HG03439 (cell line): ENCODE measurements at regions not wholly inside any gene's neighbourhood (a gene's known extent, or its start where the extent isn't known, plus 50 kb on each side); places are given as distances from the start of the nearest gene placed in this dataset.
"Not testable (repeated sequence)": the region's sequence is repeated elsewhere in the genome, so short reads cannot be mapped to it uniquely, and the experiment has no call there.

Experiments
- ATAC-seq: cut with Tn5 transposase; IDR thresholded peaks from one replicate; pipeline ENCODE4 v1.9.1; 2021; ENCODE audit warnings: mild to moderate bottlenecking, moderate library complexity; ENCODE audit not compliant: unreplicated experiment

DNA sequence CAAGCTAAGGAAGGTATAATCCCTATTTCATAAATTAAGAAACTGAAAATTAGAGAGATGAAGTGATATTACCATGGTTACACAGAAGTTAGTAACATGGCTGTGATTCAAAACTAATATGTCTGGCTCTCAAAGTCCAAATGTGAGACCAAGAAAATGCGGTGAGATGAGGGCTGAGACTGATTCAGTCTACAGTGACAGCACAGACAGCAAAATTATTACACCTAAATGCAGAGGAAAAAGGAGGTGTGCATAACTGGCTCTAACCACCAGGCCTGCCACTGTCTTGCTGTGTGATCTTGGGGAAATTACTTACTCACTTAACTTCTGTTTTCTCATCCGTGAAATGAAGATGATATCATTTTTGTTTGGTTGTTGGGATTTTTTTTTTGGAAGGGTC lies 270.0 kb upstream of the SOX9 start:
- ATAC-seq, result no peak

DNA sequence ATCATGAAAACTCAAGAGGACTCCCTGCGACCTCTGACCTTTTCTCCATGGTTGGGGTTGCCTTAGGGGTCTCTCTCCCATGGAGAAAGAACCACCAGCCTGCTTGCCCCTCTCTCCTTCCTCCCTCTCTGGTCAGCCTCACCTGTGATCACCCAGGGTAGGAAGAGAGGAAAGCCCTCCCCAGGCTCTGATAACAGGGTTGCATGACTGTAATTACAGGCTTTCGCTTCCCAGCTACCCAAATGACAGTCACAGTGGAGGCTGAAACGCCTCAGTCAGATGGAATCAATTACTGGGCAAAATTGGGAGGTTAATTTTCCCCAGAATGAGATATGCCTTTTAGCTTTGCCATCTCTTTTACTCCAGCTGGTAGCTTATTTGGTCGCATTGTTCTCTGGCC lies 265.8 kb upstream of the SOX9 start:
- ATAC-seq, result no peak

DNA sequence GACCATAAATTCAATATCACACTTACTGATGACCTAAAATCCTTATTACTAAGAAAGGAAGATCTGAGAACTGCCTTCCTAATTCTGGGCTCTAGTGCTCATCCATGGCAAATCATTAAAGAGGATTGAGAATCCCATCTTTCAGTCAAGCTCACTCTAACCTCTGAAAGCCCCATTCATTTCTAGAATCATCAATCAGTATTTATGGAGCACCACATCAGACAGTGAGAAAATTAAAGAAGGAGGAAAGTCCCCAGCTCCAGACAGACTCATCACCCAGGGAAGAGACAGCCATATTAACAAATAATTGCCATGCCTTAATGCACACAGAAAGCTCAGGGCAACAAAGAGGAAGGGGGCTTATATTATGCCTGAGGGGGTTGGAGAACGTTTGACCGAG lies 256.1 kb upstream of the SOX9 start:
- ATAC-seq, result no peak

DNA sequence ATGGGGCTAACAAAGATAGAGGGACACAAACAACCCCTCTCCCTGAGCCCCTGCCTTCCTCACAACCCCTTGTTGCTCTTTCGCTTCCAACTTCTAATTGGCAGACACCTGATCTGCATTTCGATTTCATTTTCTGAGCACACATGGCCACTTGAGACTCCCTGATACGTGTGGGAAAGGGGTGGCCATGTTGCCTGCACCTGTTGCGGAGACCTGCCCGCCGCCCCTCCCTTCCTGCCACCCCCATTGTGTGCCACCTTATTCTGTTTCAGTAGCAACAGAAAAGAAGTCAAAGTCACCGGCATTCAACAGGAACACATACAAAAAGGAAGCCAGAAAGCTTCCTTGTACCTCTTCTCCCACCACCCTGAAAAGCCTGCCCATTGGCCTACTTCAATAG lies 254.7 kb upstream of the SOX9 start:
- no peak for ATAC-seq

DNA sequence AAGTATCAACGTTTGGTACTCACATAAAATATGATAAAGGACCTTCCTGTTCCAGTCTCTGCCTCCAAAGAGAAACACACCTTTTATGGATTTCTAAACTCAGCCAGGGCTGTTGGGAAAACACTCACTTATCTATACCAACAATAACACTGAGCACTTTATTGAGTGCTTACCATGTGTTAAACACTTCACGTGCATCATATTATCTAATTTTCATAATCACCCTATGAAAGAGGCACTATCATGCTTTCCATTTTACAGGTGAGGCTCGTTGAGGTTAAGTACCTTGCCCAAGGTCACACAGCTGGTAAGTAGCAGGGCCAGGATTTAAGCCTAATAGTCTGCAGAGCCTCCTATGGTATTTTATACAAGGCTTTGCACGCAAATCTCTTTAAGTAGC lies 251.5 kb upstream of the SOX9 start:
- ATAC-seq, result no peak

DNA sequence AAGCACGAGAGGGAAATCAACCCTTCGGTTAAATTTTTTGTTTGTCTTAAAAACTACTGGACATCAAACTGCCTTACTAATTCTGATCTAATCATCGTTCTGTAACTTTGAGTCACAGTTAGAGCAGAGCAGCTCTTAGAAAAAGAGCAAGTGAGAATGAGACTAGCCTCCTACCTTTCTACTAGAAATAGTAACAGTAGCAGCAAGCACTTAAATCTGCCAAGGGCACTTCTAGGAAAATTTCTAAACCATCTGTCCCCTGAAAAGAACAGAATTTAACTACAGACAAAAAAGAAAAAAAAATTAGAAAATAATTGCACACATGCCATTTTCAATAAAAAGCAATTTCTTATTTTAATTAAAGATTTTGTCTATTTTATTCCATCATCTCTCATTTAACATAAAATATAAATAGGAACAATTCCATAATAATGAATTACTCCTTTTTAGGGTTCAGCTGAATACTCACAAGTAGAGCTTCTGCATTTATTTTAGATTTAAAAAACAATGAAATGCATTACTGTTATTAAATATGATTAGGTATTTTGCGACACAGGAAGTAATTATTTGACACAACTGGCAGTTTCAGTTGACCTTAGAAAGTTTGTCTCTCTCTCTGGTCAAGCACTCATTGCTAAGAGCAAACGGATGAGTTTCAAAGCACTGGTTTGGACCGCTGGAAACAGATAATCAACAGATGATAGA lies 250.8 kb upstream of the SOX9 start:
- no peak for ATAC-seq

DNA sequence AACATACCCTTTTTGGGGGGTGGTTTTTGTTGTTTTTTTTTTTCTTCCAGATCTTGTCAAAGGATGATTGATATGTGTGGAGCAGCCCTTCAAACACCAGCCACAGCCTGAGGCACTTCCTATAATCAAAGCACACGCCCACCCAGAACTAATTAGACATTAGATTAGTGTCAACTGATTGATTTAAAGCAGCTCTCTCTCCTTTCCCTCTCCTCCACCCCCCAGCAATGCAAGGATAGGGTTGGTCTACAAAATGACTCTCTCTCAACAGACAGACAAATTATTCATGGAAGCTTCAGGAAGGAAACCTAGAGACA lies 250.3 kb upstream of the SOX9 start:
- no peak for ATAC-seq

DNA sequence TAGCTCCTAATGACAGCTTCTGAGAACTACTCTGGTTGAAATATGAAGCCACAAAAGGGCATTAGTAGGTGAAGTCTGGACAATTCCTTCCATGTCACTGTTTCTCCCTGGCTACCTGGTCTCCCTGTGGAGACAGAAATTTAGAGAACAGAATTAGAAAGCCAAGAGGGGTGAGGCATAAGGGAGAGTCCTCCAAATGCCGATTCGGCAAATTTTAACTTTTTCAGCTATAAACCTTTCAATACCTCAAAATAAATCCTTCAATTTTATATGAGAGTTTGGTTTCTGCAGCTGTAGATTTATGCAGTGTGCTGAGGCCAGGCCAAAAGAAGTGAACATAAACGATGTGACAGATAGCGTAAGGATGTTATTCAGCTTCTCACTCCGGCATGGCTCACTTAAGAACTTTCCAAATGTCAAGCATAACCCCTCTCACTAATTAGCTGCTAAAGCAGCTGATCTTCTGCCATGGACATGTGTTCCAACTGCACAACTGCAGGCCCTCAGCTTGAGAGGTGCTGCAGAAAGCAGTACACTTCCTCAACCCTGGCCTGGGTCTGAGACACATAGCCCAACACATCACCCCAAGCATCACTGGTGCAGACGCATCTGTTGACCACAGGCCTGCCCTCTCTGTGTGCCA lies 247.9 kb upstream of the SOX9 start:
- ATAC-seq, result no peak

DNA sequence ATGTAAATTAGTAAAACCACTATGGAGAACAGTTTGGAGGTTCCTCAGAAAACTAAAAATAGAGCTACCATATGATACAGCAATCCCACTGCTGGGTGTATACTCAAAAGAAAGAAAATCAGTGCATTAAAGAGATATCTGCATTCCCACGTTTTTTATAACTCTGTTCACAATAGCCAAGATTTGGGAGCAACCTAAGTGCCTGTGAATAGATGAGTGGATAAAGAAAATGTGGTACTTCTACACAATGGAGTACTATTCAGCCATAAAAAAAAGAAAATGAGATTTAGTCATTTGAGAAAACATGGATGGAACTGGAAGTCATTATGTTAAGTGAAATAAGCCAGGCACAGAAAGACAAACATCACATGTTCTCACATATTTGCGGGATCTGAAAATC lies 246.0 kb upstream of the SOX9 start:
- ATAC-seq, result not testable (repeated sequence)

DNA sequence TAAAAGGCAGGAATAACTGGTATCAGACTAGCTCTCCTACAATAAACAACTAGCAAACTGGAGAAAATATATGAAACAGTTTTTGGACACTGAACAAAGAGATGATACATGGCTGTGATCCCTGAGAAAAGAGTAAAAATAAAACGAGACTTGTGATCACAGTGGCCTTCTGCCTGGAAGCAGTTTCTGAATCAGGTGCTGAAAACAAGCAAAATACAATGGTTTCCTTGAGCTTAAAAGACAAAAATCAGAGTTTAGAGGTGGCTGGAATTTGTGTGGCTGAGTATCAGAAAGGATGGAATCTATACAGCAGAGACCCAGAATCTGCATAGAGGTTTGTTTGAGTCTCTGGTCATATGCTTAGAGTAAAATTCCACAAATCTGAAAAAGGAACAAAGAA lies 242.5 kb upstream of the SOX9 start:
- no peak for ATAC-seq

DNA sequence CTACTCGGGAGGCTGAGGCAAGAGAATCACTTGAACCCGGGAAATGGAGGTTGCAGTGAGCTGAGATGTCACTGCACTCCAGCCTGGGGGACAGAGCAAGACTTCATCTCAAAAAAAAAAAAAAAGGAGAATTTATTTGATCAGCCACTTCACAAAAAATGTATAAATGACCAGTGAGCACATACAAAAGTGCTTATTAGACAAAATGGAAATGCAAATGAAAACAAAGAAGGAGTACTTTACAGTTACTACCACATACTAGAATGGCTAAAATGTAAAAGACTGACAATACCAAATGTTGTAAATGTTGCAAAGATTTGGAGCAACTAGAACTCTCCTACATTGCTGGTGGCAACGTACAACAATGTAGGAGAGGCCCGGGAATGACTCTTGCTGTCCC lies 241.8 kb upstream of the SOX9 start:
- no peak for ATAC-seq

DNA sequence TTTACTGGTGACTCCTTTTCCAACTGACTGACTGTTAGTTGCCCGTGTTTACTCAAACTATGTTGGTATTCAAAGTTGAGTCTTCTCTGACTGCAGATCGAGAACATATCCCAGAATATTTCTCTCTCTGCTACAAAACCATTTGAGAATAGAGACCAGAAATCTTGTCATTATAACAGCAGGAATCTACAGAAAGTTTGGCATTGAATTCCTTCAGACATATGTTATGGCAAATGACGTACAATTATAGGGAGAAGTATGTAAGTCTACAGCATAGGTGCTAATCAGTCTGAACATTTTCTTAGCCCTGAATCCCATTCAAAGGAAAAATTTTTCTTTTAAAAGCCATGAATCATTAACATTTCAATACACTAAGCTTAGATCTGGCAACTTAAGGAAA lies 239.8 kb upstream of the SOX9 start:
- ATAC-seq, result no peak

DNA sequence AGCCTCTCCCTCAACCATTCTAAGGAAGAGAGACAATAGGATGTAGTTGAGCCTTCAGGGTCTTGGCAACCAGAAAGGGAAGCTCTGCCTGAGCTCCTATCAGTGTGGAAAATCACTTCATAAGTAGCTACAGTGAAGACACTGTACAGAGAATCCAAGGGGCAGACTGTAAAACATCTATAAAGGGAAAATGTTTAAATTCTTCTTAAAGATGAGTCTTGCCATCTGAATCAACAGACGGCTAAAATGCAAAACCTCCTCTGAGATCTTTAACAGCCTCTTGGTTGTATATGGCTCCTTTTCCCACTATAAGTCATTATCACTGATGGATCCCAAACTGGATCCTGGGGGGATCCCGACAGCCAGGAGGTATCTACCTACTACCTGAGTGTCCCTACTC lies 239.2 kb upstream of the SOX9 start:
- no peak for ATAC-seq

DNA sequence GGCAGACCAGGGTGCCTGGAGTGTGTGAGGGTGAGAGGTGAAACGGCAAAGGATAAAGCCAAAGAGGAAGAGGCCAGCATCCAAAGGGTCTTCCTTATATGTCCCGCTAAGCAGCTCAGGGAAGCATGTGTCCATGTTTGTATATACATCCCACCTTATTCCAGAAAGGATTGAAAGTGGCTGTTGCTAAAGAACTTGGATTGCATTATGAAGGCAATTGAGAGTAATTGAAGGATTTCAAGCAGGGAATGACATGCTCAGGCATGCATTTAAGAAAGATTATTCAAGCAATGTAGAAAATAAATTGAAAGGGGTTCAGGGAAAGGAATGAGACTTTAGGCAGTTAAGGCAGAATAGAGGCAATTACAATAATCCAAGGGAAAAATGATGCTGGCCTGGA lies 237.6 kb upstream of the SOX9 start:
- no peak for ATAC-seq

DNA sequence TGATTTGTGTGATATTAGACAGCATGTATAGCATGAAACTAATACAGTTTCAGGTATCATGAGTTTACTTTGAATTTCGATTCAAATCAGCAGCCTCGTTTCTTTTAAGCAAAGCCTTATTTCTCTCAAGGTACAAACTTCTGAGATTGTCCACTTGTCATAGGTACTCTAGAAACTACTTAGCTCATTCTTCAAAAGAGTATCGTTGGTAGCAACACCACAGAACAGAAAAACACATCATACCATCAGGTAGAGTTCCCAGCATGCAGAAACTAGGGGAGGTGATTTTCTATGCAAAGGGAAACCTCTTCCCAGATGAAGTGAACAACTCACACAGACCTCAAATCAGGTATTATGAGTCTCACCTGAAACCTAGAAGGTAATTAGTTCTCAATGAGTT lies 237.0 kb upstream of the SOX9 start:
- ATAC-seq, result no peak

DNA sequence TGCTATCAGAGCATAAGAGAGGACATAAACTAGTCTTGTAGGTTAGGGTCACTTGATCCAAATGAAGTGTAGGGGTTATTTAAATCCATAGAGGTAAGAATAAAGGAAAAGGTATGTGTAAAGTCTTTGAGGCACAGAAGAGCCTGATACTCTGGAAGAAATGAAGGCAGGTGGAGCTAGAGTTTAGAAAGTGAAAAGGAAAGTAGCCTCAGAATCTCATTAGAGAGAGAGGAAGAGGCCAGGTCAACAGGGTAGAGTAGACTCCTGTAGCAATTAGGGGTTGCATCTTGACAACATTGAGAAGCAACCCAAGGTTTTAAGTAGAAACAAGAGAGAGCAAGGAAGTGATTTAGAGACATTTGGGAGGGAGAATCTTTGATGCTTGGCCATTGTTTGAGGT lies 235.2 kb upstream of the SOX9 start:
- ATAC-seq, result no peak

DNA sequence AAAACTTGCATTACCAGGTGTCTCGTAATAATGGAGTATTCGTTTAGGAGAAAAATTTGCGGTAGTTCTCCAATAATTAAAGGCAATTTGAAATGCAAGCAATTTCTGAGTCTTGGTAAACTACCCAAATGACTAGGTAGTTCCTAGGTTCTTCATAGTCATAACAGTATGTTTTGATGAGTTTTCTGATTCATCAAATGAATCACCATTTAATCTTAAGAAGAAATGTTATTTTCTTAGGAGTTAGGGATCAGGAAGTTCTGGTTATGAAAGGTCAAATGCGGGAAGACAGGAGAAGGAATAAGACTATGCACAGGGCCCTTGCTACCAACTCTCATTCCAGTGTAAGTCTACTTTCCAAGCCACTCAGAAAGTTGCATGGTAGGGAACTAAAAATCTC lies 221.5 kb upstream of the SOX9 start:
- no peak for ATAC-seq

DNA sequence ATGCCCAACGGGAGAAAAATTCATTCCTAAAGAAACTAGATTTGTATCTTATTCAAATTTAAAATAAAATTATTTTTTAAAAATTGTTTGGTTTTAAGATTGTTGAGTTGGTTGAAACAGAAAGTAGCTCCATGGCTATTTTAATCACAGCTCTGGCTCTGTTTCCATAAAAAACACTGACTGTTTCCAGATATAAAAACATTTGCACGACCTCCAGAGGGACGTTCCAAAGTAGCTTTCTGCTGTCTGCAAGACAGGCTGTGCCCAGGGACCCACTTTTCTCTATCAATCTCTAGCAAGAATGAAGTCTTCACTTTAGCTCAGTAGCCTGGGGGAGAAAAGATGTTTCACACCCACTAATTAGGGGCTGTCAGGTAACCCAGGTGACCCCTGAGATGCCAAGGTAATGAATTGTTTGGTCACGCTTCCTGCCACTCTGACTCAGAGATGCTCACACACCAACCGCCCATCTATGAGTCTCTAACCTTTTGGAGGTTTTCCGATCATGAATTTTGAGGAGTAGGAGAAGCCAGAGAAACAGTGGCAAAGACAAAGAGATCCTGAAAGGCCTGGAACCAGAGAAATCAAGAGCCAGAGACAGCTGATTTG lies 220.1 kb upstream of the SOX9 start:
- no peak for ATAC-seq

DNA sequence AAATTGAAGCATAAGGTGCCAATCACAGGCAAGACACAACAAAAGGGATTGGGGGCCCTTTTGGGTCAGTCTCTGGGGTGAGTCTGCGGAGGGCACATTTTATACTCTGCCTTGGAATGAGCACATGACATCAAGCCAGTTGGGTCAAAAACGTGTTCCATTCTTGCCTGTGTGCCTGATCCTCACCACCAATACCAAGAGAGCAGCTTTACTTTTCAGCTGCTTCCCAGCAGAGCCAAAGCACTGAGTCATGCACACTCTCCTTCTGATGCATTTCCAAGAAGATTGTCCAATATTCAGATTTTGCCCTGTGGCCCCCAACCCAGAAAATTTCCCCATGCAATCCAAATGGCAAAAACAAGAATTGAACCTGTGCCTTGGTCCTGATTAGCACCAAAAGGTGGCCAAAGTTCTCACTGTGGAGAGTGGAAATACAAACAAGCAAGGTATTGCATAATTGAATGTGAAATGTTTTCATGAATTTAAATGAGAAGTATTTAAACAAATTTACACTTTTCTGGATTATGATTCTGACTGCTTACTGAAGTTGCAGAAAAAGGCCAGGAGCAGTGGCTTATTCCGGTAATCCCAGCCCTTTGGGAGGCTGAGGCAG lies 217.8 kb upstream of the SOX9 start:
- no peak for ATAC-seq

DNA sequence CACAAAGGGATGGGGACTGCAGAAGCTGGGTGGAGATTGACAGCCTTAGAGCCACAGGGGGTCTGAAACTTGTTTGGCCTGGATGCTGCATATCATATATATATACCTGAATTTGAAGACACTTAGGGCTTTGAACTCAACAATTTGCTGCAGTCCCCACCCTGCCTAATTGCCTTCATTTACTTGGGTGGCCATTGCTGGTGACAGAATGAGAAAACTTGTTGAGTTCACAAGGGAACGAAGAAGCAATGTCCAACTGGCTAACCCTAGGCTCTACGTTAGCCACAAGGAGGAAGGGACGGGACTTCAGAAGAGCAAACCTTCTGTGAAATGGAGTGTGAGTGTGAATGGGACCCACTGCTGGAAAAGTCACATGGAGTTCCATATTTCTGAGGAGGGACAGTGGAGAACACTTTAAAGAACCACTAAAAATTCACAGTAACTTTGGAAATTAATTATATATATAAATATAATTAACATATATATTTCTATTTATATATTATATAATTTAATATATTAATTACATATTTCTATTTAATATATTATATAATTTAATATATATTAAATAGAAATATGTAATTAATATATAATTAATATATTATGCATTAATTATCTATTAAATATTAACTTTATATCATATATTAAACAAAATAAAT lies 215.3 kb upstream of the SOX9 start:
- ATAC-seq, result no peak

DNA sequence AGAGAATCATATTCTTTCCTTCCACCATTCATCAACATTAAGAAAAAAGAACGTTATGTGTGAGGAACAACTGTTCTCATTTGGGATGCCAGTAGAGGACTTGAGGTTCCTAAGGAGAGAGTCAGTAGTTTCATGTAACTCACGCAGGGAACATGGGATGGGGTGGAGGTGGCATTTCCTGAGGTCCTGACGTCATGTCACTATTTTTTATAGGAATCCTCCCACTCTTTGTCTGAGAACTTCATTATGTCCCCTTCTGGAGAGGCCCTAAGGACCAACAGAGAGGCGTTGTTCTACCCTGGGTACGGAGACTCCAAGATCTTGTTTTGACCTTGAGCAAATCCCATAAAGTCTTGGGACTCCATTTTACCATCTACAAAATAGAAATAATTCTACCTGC lies 211.7 kb upstream of the SOX9 start:
- ATAC-seq, result no peak

DNA sequence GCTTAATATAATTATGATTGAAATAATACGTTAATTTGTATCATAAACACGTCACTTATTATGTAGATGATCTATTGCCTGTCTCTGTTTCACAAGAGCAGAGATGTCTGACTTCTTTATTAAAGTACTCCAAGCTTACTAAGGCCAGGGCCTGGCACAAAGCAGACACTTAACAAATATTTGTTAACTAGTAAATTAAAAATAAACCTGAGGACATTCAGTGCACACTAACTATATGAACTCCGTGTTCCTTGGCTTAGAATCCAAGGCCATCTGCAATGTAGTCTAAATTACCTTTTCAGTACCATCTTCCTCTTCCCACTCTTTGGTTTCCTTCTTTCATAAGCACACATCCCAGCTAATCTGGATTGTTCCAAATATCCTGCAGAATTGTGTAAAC lies 210.8 kb upstream of the SOX9 start:
- no peak for ATAC-seq
